H9 (cell line): ENCODE measurements at regions not wholly inside any gene's neighbourhood (a gene's known extent, or its start where the extent isn't known, plus 50 kb on each side); places are given as distances from the start of the nearest gene placed in this dataset.

Experiments
- DNase-seq: peaks from one replicate; pipeline ENCODE4 v3.0.0-alpha.2; 2017
- H2AFZ ChIP-seq: one replicate; pipeline ENCODE4 v1.6.1; 2013; ENCODE audit warnings: mild to moderate bottlenecking, low read length, control low read depth, moderate library complexity
- H2AK5ac ChIP-seq: 2 replicates; pipeline ENCODE4 v1.6.1; 2013; ENCODE audit warnings: low read length, control low read depth, mixed read lengths; ENCODE audit not compliant: insufficient read length
- H2BK120ac ChIP-seq: one replicate; pipeline ENCODE4 v1.6.1; 2013; ENCODE audit warnings: low read depth, mild to moderate bottlenecking, low read length, control low read depth, inconsistent platforms; ENCODE audit not compliant: poor library complexity, severe bottlenecking
- H2BK12ac ChIP-seq: 2 replicates; pipeline ENCODE4 v1.6.1; 2013; ENCODE audit warnings: low read length, control low read depth, mixed read lengths, low read depth; ENCODE audit not compliant: insufficient read length
- H2BK15ac ChIP-seq: 2 replicates; pipeline ENCODE4 v1.6.1; 2013; ENCODE audit warnings: low read depth, low read length, control low read depth
- H2BK20ac ChIP-seq: one replicate; pipeline ENCODE4 v1.6.1; 2013; ENCODE audit warnings: low read depth, mild to moderate bottlenecking, low read length, control low read depth, inconsistent platforms; ENCODE audit not compliant: poor library complexity, severe bottlenecking
- H2BK5ac ChIP-seq: 2 replicates; pipeline ENCODE4 v1.6.1; 2013; ENCODE audit warnings: low read length, control low read depth, mixed read lengths; ENCODE audit not compliant: insufficient read length
- H3K14ac ChIP-seq: 2 replicates; pipeline ENCODE4 v1.6.1; 2013; ENCODE audit warnings: low read length, control low read depth; ENCODE audit not compliant: insufficient read depth
- H3K18ac ChIP-seq: 2 replicates; pipeline ENCODE4 v1.6.1; 2013; ENCODE audit warnings: low read depth, mild to moderate bottlenecking, mixed read lengths, low read length, control low read depth; ENCODE audit not compliant: insufficient read length
- H3K23ac ChIP-seq: 2 replicates; pipeline ENCODE4 v1.6.1; 2013; ENCODE audit warnings: low read length, control low read depth, mixed read lengths, low read depth; ENCODE audit not compliant: insufficient read length
- H3K23me2 ChIP-seq: 2 replicates; pipeline ENCODE4 v1.6.1; 2013; ENCODE audit warnings: low read depth, mild to moderate bottlenecking, mixed read lengths, low read length, control low read depth; ENCODE audit not compliant: insufficient read length, poor library complexity, severe bottlenecking
- H3K27ac ChIP-seq: 2 replicates; pipeline ENCODE4 v1.5.1; 2013; ENCODE audit warnings: low read length, control low read depth, mixed read lengths, low read depth; ENCODE audit not compliant: insufficient read length
- H3K27me3 ChIP-seq: 2 replicates; pipeline ENCODE4 v1.6.1; 2013; ENCODE audit warnings: low read length, control low read depth, inconsistent platforms; ENCODE audit not compliant: insufficient read depth
- H3K4ac ChIP-seq: 2 replicates; pipeline ENCODE4 v1.6.1; 2013; ENCODE audit warnings: low read depth, mild to moderate bottlenecking, control low read depth, inconsistent platforms, low read length, moderate library complexity
- H3K4me1 ChIP-seq: 2 replicates; pipeline ENCODE4 v1.6.1; 2013; ENCODE audit warnings: low read length, control low read depth, inconsistent platforms; ENCODE audit not compliant: insufficient read depth
- H3K4me2 ChIP-seq: 2 replicates; pipeline ENCODE4 v1.6.1; 2013; ENCODE audit warnings: low read length, control low read depth, mixed read lengths; ENCODE audit not compliant: insufficient read length, insufficient read depth
- H3K56ac ChIP-seq: 2 replicates; pipeline ENCODE4 v1.6.1; 2013; ENCODE audit warnings: low read depth, mild to moderate bottlenecking, mixed read lengths, low read length, control low read depth; ENCODE audit not compliant: insufficient read length
- H3K79me1 ChIP-seq: 2 replicates; pipeline ENCODE4 v1.6.1; 2013; ENCODE audit warnings: low read depth, mild to moderate bottlenecking, moderate library complexity, low read length, control low read depth, inconsistent platforms; ENCODE audit not compliant: insufficient read depth, poor library complexity, severe bottlenecking
- H3K79me2 ChIP-seq: 2 replicates; pipeline ENCODE4 v1.6.1; 2013; ENCODE audit warnings: low read length, control low read depth, inconsistent platforms; ENCODE audit not compliant: insufficient read depth
- H3K9ac ChIP-seq: 2 replicates; pipeline ENCODE4 v1.6.1; 2013; ENCODE audit warnings: low read length, control low read depth, mixed read lengths; ENCODE audit not compliant: insufficient read length; ENCODE audit errors: extremely low read depth
- H3K9me3 ChIP-seq: one replicate; pipeline ENCODE4 v1.6.1; 2013; ENCODE audit warnings: low read depth, low read length, inconsistent platforms; ENCODE audit not compliant: control insufficient read depth
- H3T11ph ChIP-seq: one replicate; pipeline ENCODE4 v1.6.1; 2013; ENCODE audit warnings: mild to moderate bottlenecking, low read length, control low read depth, inconsistent platforms
- H4K20me1 ChIP-seq: one replicate; pipeline ENCODE4 v1.6.1; 2013; ENCODE audit not compliant: control insufficient read depth, insufficient read length, insufficient read depth
- H4K5ac ChIP-seq: 2 replicates; pipeline ENCODE4 v1.6.1; 2013; ENCODE audit warnings: low read depth, mild to moderate bottlenecking, mixed read lengths, low read length, control low read depth; ENCODE audit not compliant: insufficient read length
- H4K8ac ChIP-seq: replicated peaks from 2 replicates; pipeline ENCODE4 v1.6.1; 2013; ENCODE audit warnings: low read length, control low read depth, mixed read lengths, low read depth; ENCODE audit not compliant: insufficient read length
- H4K91ac ChIP-seq: 2 replicates; pipeline ENCODE4 v1.6.1; 2013; ENCODE audit warnings: low read depth, mild to moderate bottlenecking, moderate library complexity, mixed read lengths, low read length, control low read depth; ENCODE audit not compliant: insufficient read length
- H3K27ac Mint-ChIP-seq, 3 experiments: 2 replicates in 2 of 3; 3 replicates in 1 of 3; pipeline ENCODE4 v1.8.0; 2020 to 2021; ENCODE audit warnings: mixed read lengths in 3 of 3, mild to moderate bottlenecking in 1 of 3, moderate library complexity in 1 of 3
- H3K27me3 Mint-ChIP-seq: 2 replicates; pipeline ENCODE4 v1.8.0; 2021; ENCODE audit warnings: low read depth, mild to moderate bottlenecking, moderate library complexity, mixed read lengths
- H3K36me3 Mint-ChIP-seq, 3 experiments: 2 replicates in 2 of 3; 3 replicates in 1 of 3; pipeline ENCODE4 v1.8.0; 2020 to 2021; ENCODE audit warnings: low read depth in 3 of 3, mixed read lengths in 3 of 3; ENCODE audit not compliant: insufficient read depth in 1 of 3
- H3K4me1 Mint-ChIP-seq, 2 experiments: 2 replicates each; pipeline ENCODE4 v1.8.0; 2020; ENCODE audit warnings: mixed read lengths in 2 of 2
- H3K4me3 Mint-ChIP-seq, 2 experiments: 2 replicates in 1 of 2; 3 replicates in 1 of 2; pipeline ENCODE4 v1.8.0; 2020 to 2021; ENCODE audit warnings: mild to moderate bottlenecking in 2 of 2, mixed read lengths in 2 of 2, moderate library complexity in 1 of 2
- H3K9me3 Mint-ChIP-seq, 2 experiments: 2 replicates in 1 of 2; 3 replicates in 1 of 2; pipeline ENCODE4 v1.8.0; 2020; ENCODE audit warnings: mild to moderate bottlenecking in 2 of 2, mixed read lengths in 2 of 2, moderate library complexity in 1 of 2
- CTCF ChIP-seq: fragments of 200-600 bp; sonication (generic); conservative IDR thresholded peaks from 3 replicates; pipeline ENCODE4 v1.8.0; 2021; ENCODE audit warnings: antibody characterized with exemption, mild to moderate bottlenecking
- WGBS: extraction: QIAGEN DNeasy Blood & Tissue Kit; methylation state at CpG from one replicate; pipeline ENCODE4 v1.1.7; 2013; ENCODE audit warnings: missing lambda C conversion rate, low lambda C conversion rate, mixed read lengths; ENCODE audit not compliant: insufficient read length; ENCODE audit errors: extremely low coverage; 5-methylcytosine and 5-hydroxymethylcytosine counted together

GRCh38 chr1:169052727-169053126 lies 53.8 kb upstream of the ATP1B1 start:
- H3K27me3 Mint-ChIP-seq = no peaks in the 10 kb centered on the region
- H4K91ac ChIP-seq = no peak overlapping the region
- H3K4me2 ChIP-seq = no peak overlapping the region
- no peak overlapping the region for H2BK120ac ChIP-seq
- no peak overlapping the region for H4K5ac ChIP-seq
- no peak overlapping the region; a peak in 1 of 7 replicates for H3K27ac Mint-ChIP-seq
- H3K36me3 Mint-ChIP-seq = no peaks in the 10 kb centered on the region
- no peaks in the 10 kb centered on the region for H3K79me2 ChIP-seq
- no peak overlapping the region for H4K8ac ChIP-seq
- TF ChIP-seq CTCF = no peak
- H3K9me3 Mint-ChIP-seq = no peaks in the 10 kb centered on the region
- H2AK5ac ChIP-seq = no peak overlapping the region
- H3K4me3 Mint-ChIP-seq = no peak overlapping the region
- no peak overlapping the region for H2BK5ac ChIP-seq
- no peak overlapping the region for H3K27ac ChIP-seq
- H3K56ac ChIP-seq = no peak overlapping the region
- no peak overlapping the region for H2BK12ac ChIP-seq
- no peak overlapping the region for H2BK20ac ChIP-seq
- H3K9ac ChIP-seq = no peak overlapping the region
- H2BK15ac ChIP-seq = no peak overlapping the region
- no peaks in the 10 kb centered on the region for H3K9me3 ChIP-seq
- H3K18ac ChIP-seq = no peak overlapping the region
- no peak overlapping the region for H2AFZ ChIP-seq
- H3K4me1 ChIP-seq = no peaks in the 10 kb centered on the region
- no peak overlapping the region for H3T11ph ChIP-seq
- no peaks in the 10 kb centered on the region for H3K79me1 ChIP-seq
- no peaks in the 10 kb centered on the region for H4K20me1 ChIP-seq
- no peak overlapping the region for H3K14ac ChIP-seq
- no peaks in the 10 kb centered on the region for H3K23me2 ChIP-seq
- WGBS = no CpG with 5 or more reads among the region's 1 CpG
- H3K23ac ChIP-seq = no peak overlapping the region
- no peak overlapping the region for H3K4ac ChIP-seq
- no peaks in the 10 kb centered on the region for H3K27me3 ChIP-seq
- H3K4me1 Mint-ChIP-seq = peaks cover 10 to 14% of the 10 kb centered on the region in 2 experiments
- DNase-seq = no peak
